ENCODE measurements at regions not wholly inside any gene's neighbourhood (a gene's known extent, or its start where the extent isn't known, plus 50 kb on each side); places are given as distances from the start of the nearest gene placed in this dataset.

- peak in 1 of 2 donors; percentile 48 for DNase-seq (ENCODE audit: low spot score in 2 of 2)
- no peaks in the 10 kb centered on the region for H3K36me3 ChIP-seq
- 35 to 51% methylated on average over 5 of the region's 5 CpGs for WGBS, 2 donors
Observed at GRCh38 chr11:88231894-88232482, 56.7 kb upstream of the RAB38 start.

GRCh38 chr11:88229303-88229702 is 54.1 kb upstream of the RAB38 start:
- no peaks in the 10 kb centered on the region for H3K27me3 ChIP-seq
- no peaks in the 10 kb centered on the region for H3K4me1 ChIP-seq
- DNase-seq (ENCODE audit: low spot score in 2 of 2), result no peak
- TF ChIP-seq CTCF (IDR thresholded peaks at IDR 0.05), result no peak
- TF ChIP-seq EP300 (IDR thresholded peaks at IDR 0.05), result no peak
- TF ChIP-seq POLR2A (IDR thresholded peaks at IDR 0.05), result no peak
- no peak overlapping the region for H3K27ac ChIP-seq
- no peaks in the 10 kb centered on the region for H3K36me3 ChIP-seq
- no peak overlapping the region for H3K4me3 ChIP-seq
- peaks cover 0 to 42% (median 10%) of the 10 kb centered on the region in 4 donors for H3K9me3 ChIP-seq

More at GRCh38 chr11:88231894-88232482, 56.7 kb upstream of the RAB38 start:
- Histone ChIP-seq H3K9me3 (peaks cover 0 to 30% (median 7%) of the 10 kb centered on the region in 4 donors), H3K4me1 (no peaks in the 10 kb centered on the region), H3K27me3 (no peaks in the 10 kb centered on the region), H3K27ac (no peak overlapping the region), H3K4me3 (no peak overlapping the region)
- TF ChIP-seq POLR2A (IDR thresholded peaks at IDR 0.05) (no peak), CTCF (IDR thresholded peaks at IDR 0.05) (peak; percentile 33 to 67 (median 42)), EP300 (IDR thresholded peaks at IDR 0.05) (no peak)

Measured in tibial nerve (tissue), 4 donors.